DND-41 (cell line): ENCODE measurements at regions not wholly inside any gene's neighbourhood (a gene's known extent, or its start where the extent isn't known, plus 50 kb on each side); places are given as distances from the start of the nearest gene placed in this dataset.

Experiments
- EZH2 ChIP-seq: IDR thresholded peaks from 3 replicates; pipeline ENCODE4 v1.6.1; 2012; ENCODE audit warnings: borderline replicate concordance, low read depth, mild to moderate bottlenecking, moderate library complexity, low read length, inconsistent platforms; ENCODE audit not compliant: severe bottlenecking
- TF ChIP-seq, protein P1 (sequence below): IDR thresholded peaks from 2 replicates; pipeline ENCODE4 v1.5.1; 2012; ENCODE audit warnings: borderline replicate concordance, low read length, moderate library complexity, mild to moderate bottlenecking; ENCODE audit not compliant: poor library complexity, severe bottlenecking; ENCODE audit errors: extremely low read depth

- TF ChIP-seq, protein P1, sequence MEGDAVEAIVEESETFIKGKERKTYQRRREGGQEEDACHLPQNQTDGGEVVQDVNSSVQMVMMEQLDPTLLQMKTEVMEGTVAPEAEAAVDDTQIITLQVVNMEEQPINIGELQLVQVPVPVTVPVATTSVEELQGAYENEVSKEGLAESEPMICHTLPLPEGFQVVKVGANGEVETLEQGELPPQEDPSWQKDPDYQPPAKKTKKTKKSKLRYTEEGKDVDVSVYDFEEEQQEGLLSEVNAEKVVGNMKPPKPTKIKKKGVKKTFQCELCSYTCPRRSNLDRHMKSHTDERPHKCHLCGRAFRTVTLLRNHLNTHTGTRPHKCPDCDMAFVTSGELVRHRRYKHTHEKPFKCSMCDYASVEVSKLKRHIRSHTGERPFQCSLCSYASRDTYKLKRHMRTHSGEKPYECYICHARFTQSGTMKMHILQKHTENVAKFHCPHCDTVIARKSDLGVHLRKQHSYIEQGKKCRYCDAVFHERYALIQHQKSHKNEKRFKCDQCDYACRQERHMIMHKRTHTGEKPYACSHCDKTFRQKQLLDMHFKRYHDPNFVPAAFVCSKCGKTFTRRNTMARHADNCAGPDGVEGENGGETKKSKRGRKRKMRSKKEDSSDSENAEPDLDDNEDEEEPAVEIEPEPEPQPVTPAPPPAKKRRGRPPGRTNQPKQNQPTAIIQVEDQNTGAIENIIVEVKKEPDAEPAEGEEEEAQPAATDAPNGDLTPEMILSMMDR = no peak
- TF ChIP-seq EZH2 = no peak
These were observed 61.1 kb upstream of the RAB12 start for GRCh38 chr18:8548186-8548585.
